ENCODE measurements at regions not wholly inside any gene's neighbourhood (a gene's known extent, or its start where the extent isn't known, plus 50 kb on each side); places are given as distances from the start of the nearest gene placed in this dataset.

DNA sequence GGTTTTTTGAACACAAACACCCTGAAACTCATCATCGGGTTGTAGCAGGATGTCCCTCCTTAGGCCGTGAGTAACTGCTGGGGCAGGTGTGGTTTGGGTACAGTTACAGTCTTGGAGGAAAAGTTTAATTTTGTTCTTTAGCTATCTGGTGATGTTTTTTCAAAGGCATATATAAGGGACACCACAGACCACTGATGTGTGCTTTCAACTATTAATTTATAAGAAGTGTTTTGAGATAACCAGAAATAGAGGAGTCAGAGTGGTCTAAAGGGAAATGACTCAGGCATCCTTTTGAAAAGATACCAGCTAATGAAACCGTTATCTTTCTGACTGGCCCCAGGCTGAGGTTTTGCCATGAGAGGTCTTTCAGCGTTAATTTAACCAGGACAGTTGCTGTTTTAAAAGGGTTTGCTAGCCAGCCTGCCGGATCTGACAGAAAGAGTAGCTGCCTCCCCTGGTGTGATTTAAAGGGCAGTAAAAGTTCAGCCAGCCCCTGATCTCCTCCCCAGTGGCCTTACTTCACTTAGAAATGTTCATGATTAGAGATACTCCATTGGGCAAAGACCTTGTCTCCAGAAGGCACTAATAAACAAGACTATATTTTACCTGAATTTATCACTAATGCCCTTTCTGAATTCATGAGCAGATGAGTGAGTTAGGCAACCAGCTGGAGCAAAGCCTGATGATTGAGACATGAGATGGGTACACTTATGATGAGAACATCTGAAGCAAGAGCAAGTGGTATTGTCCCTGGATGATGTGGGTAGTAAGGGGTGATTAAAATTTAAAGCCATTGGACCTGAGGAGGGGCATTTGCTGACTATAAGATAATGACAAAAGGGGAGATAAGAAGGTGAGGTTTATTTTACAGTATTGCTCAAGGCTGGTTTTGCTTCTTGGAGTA is 482.5 kb upstream of the TBL1XR1 start:
- TF ChIP-seq CHD2 (IDR thresholded peaks at IDR 0.05; ENCODE audit: low read length) (no peak), TAF7 (optimal IDR thresholded peaks at IDR 0.05; ENCODE audit: borderline replicate concordance, low read depth, low read length) (no peak), SUZ12 (IDR thresholded peaks at IDR 0.05; ENCODE audit: low read length) (no peak)
- TF ChIP-seq, protein P1, sequence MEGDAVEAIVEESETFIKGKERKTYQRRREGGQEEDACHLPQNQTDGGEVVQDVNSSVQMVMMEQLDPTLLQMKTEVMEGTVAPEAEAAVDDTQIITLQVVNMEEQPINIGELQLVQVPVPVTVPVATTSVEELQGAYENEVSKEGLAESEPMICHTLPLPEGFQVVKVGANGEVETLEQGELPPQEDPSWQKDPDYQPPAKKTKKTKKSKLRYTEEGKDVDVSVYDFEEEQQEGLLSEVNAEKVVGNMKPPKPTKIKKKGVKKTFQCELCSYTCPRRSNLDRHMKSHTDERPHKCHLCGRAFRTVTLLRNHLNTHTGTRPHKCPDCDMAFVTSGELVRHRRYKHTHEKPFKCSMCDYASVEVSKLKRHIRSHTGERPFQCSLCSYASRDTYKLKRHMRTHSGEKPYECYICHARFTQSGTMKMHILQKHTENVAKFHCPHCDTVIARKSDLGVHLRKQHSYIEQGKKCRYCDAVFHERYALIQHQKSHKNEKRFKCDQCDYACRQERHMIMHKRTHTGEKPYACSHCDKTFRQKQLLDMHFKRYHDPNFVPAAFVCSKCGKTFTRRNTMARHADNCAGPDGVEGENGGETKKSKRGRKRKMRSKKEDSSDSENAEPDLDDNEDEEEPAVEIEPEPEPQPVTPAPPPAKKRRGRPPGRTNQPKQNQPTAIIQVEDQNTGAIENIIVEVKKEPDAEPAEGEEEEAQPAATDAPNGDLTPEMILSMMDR (IDR thresholded peaks at IDR 0.05; ENCODE audit: control extremely low read depth in 1 of 3, insufficient read depth in 1 of 3, low read depth in 1 of 3, low read length in 3 of 3) = no peak
